ENCODE measurements at regions not wholly inside any gene's neighbourhood (a gene's known extent, or its start where the extent isn't known, plus 50 kb on each side); places are given as distances from the start of the nearest gene placed in this dataset.

GRCh38 chr9:38240051-38240450 is 152.5 kb upstream of the ALDH1B1 start:
- Histone ChIP-seq H3K27ac (no peak overlapping the region), H3K4me1 (no peaks in the 10 kb centered on the region), H3K27me3 (ENCODE audit: insufficient read depth in 3 of 3, low read length in 2 of 3) (no peaks in the 10 kb centered on the region), H3K36me3 (ENCODE audit: insufficient read depth in 1 of 2, low read depth in 1 of 2) (no peaks in the 10 kb centered on the region), H3K9me3 (no peaks in the 10 kb centered on the region), H3K4me3 (no peak overlapping the region)
- 86 to 89% (median 88%) methylated on average over 2 of the region's 2 CpGs for WGBS, 3 donors
- ATAC-seq, result no peak
- intact Hi-C loops (cut with DNase I), result no loop called here
- no peak for DNase-seq
- TF ChIP-seq CTCF (IDR thresholded peaks at IDR 0.05), result no peak

GRCh38 chr9:38235244-38235643 is 157.3 kb upstream of the ALDH1B1 start:
- no peak for ATAC-seq
- intact Hi-C loops (cut with DNase I), result loop anchor here in 1 of 2 donors (5.0 kb wide), 1 partner anchor 113 kb away; no protein-coding TSS in a partner anchor
- no peaks in the 10 kb centered on the region for H3K9me3 ChIP-seq
- H3K36me3 ChIP-seq (ENCODE audit: insufficient read depth in 1 of 2, low read depth in 1 of 2), result no peaks in the 10 kb centered on the region
- TF ChIP-seq CTCF (IDR thresholded peaks at IDR 0.05), result no peak
- H3K4me1 ChIP-seq, result no peaks in the 10 kb centered on the region
- no peak overlapping the region for H3K27ac ChIP-seq
- no peaks in the 10 kb centered on the region for H3K27me3 ChIP-seq (ENCODE audit: insufficient read depth in 3 of 3, low read length in 2 of 3)
- WGBS, 3 donors, result 50 to 68% (median 60%) methylated on average over 5 of the region's 5 CpGs
- H3K4me3 ChIP-seq, result no peak overlapping the region
- no peak for DNase-seq

- Histone ChIP-seq H3K36me3 (ENCODE audit: insufficient read depth in 1 of 2, low read depth in 1 of 2) (no peaks in the 10 kb centered on the region), H3K4me1 (no peaks in the 10 kb centered on the region), H3K4me3 (no peak overlapping the region), H3K27ac (no peak overlapping the region), H3K27me3 (ENCODE audit: insufficient read depth in 3 of 3, low read length in 2 of 3) (no peaks in the 10 kb centered on the region), H3K9me3 (no peaks in the 10 kb centered on the region)
- DNase-seq (no peak), ATAC-seq (no peak)
- TF ChIP-seq CTCF (IDR thresholded peaks at IDR 0.05), result no peak
- 73 to 77% (median 77%) methylated on average over 5 of the region's 5 CpGs for WGBS, 3 donors
- intact Hi-C loops (cut with DNase I), result loop anchor here in 1 of 2 donors (5.0 kb wide), 1 partner anchor 112 kb away; no protein-coding TSS in a partner anchor
Measured at GRCh38 chr9:38234479-38235170, 157.9 kb upstream of the ALDH1B1 start.

GRCh38 chr9:38233796-38234355 is 158.6 kb upstream of the ALDH1B1 start:
- ATAC-seq, result no peak
- Histone ChIP-seq H3K27ac (no peak overlapping the region), H3K4me1 (no peaks in the 10 kb centered on the region), H3K36me3 (ENCODE audit: insufficient read depth in 1 of 2, low read depth in 1 of 2) (no peaks in the 10 kb centered on the region), H3K27me3 (ENCODE audit: insufficient read depth in 3 of 3, low read length in 2 of 3) (no peaks in the 10 kb centered on the region), H3K9me3 (no peaks in the 10 kb centered on the region), H3K4me3 (no peak overlapping the region)
- WGBS, 3 donors, result 93 to 95% (median 93%) methylated on average over 9 of the region's 9 CpGs
- DNase-seq, result no peak
- no peak for TF ChIP-seq CTCF (IDR thresholded peaks at IDR 0.05)
- intact Hi-C loops (cut with DNase I), result no loop called here
